ENCODE measurements at regions not wholly inside any gene's neighbourhood (a gene's known extent, or its start where the extent isn't known, plus 50 kb on each side); places are given as distances from the start of the nearest gene placed in this dataset.

DNA sequence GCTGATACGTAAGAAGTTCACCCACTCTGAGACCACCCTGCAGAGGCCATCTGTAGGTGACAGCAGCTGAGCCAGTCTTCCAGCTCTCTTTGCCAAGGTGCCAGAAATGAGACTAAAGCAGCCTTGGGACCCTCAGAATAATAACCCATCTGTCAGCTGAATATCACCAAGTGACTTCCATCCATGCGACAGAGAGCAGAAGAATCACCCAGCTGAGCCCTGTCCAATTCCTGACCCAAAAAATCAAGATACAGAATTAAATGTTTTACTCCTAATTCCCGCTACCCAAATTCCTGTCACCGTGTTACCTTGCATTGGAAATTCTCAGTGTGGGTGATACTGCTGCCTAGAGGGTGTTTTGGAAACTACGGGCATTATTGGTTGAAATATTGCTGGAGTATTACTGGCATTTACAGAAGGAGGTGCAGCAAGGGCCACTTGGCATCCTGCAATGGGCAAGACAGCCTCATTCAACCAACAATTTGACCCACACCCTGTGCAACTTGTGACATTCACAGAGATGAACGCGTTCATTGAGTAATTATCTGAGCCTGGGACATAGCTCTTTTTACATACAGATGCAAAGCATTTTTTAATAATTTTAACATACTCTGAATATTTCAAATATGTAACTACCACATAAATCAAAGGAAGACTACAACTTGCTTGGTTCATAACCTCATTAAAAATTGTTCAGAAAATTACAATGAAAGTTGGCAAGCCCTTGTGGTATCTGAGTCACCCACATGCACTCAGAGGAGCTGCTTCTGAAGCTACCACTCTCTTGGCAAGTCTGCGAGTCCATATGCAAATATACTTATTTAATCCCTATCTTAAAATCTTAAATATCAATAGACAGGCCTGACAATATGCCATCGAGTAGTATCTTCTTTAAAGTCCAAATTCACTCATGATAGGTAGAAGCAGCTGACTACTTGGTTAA lies 126.6 kb downstream of the C16orf95 start:
- no peak overlapping the region for H3K27ac Mint-ChIP-seq
- H3K36me3 Mint-ChIP-seq: no peaks in the 10 kb centered on the region
- no peak overlapping the region for H3K4me3 Mint-ChIP-seq
- H3K4me1 Mint-ChIP-seq: peaks cover 2% of the 10 kb centered on the region
- DNase-seq (ENCODE audit: low spot score in 2 of 2, unreplicated experiment in 2 of 2): no peak
- TF ChIP-seq, protein P1, sequence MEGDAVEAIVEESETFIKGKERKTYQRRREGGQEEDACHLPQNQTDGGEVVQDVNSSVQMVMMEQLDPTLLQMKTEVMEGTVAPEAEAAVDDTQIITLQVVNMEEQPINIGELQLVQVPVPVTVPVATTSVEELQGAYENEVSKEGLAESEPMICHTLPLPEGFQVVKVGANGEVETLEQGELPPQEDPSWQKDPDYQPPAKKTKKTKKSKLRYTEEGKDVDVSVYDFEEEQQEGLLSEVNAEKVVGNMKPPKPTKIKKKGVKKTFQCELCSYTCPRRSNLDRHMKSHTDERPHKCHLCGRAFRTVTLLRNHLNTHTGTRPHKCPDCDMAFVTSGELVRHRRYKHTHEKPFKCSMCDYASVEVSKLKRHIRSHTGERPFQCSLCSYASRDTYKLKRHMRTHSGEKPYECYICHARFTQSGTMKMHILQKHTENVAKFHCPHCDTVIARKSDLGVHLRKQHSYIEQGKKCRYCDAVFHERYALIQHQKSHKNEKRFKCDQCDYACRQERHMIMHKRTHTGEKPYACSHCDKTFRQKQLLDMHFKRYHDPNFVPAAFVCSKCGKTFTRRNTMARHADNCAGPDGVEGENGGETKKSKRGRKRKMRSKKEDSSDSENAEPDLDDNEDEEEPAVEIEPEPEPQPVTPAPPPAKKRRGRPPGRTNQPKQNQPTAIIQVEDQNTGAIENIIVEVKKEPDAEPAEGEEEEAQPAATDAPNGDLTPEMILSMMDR (IDR thresholded peaks at IDR 0.05; ENCODE audit: unreplicated experiment): no peak
- H3K9me3 Mint-ChIP-seq: peaks cover 16% of the 10 kb centered on the region
- H3K27me3 Mint-ChIP-seq (ENCODE audit: low read depth): no peaks in the 10 kb centered on the region

DNA sequence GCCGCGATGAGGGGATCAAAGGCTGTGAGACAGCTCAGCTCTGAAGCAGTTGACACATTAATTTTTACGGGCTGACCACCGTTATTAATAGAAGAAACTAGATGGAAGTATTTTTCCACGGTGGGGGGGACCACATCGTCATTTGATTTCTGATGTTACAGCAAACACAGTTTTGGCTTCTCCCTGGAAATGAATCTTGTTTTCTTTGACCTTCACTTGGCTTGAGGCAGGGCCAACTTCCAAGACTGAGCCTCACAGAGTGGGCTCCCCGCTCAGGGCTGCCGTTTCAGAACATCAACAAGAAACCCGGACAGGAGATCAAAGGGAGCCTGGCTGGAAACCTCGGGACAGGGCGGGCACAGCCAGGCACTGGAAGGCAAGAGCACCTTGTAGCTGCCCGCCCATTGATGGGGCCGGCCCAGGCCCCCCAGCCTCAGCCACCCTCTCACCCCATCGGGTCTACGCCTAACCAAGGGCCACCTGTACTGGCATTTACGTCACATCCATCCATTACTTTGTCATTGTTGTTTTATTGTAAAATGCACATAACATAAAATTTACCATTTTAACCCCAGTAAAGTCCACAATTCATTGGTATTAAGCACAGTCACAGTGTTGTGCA lies 124.6 kb downstream of the C16orf95 start:
- Mint-ChIP-seq H3K4me1 (peaks cover 2% of the 10 kb centered on the region), H3K36me3 (no peaks in the 10 kb centered on the region), H3K4me3 (no peak overlapping the region), H3K27me3 (ENCODE audit: low read depth) (no peaks in the 10 kb centered on the region), H3K27ac (no peak overlapping the region), H3K9me3 (peaks cover 8% of the 10 kb centered on the region)
- no peak for DNase-seq (ENCODE audit: low spot score in 2 of 2, unreplicated experiment in 2 of 2)
- TF ChIP-seq, protein P1 (IDR thresholded peaks at IDR 0.05; ENCODE audit: unreplicated experiment): no peak

DNA sequence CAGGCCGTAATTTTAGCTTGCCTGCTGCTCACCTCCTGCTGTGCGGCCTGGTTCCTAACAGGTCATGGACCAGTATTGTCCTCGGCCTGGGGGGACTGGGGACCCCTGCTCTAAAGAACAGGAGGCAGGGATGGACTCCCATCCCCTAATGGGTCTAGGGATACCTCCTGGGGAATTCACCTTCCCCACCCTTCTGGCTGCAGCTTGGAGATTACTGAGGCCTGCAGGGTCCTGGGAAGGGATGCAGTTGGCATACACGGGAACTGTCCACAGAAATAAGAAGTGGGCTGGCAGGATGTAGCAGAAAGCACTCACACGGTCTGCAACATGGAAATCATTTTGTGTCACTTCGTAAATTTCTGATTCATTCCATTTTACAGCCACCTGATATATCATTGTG lies 123.0 kb downstream of the C16orf95 start:
- no peak overlapping the region for H3K4me3 Mint-ChIP-seq
- H3K36me3 Mint-ChIP-seq: no peaks in the 10 kb centered on the region
- no peak overlapping the region for H3K27ac Mint-ChIP-seq
- no peaks in the 10 kb centered on the region for H3K27me3 Mint-ChIP-seq (ENCODE audit: low read depth)
- H3K4me1 Mint-ChIP-seq: peaks cover 5% of the 10 kb centered on the region
- no peak for DNase-seq (ENCODE audit: low spot score in 2 of 2, unreplicated experiment in 2 of 2)
- peaks cover 7% of the 10 kb centered on the region for H3K9me3 Mint-ChIP-seq
- TF ChIP-seq, protein P1 (IDR thresholded peaks at IDR 0.05; ENCODE audit: unreplicated experiment): no peak

DNA sequence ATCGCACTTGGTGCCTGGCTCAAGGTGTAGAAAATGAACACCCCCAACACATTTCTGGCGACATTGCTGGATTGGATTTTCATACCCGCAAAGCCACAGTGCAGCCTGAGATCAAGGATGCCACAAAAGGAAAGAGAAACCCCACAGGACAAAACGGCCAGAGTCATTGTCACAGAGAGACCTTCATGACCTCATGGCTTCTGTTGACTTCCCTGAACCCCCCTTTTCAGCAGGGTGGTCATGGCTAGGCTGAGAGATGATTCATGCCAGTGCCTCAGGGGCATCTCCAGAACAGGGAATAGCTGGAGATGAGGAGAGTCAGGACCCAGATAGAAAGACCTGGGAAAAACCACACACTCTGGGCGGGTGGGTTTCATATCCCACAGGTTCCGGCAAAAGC lies 122.0 kb downstream of the C16orf95 start:
- no peak overlapping the region for H3K4me3 Mint-ChIP-seq
- peaks cover 5% of the 10 kb centered on the region for H3K4me1 Mint-ChIP-seq
- no peaks in the 10 kb centered on the region for H3K27me3 Mint-ChIP-seq (ENCODE audit: low read depth)
- DNase-seq (ENCODE audit: low spot score in 2 of 2, unreplicated experiment in 2 of 2): no peak
- H3K27ac Mint-ChIP-seq: no peak overlapping the region
- no peaks in the 10 kb centered on the region for H3K36me3 Mint-ChIP-seq
- TF ChIP-seq, protein P1 (IDR thresholded peaks at IDR 0.05; ENCODE audit: unreplicated experiment): no peak
- H3K9me3 Mint-ChIP-seq: peaks cover 5% of the 10 kb centered on the region

DNA sequence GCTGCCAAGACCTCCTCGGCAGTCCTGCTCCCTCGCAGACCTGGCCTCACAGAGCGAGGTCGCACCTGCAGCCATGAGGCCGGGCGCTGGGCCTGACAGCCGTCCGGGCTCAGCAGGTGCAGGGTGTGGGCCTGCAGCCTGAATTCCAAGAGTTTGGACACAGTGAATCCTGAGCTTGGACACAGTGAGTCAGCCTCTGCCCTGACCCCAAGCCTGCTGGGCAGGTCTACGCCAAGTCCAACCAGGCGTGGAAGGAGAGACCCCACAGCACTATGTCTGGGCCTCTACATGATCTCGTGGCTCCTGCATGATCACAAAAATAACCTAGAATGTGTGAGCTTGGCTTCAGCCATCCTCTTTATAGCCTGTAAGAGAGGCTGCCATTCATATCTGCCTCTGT lies 121.0 kb downstream of the C16orf95 start:
- no peaks in the 10 kb centered on the region for H3K9me3 Mint-ChIP-seq
- H3K4me1 Mint-ChIP-seq: peaks cover 5% of the 10 kb centered on the region

More for the DNA sequence above, 121.0 kb downstream of the C16orf95 start:
- no peaks in the 10 kb centered on the region for H3K27me3 Mint-ChIP-seq (ENCODE audit: low read depth)
- H3K4me3 Mint-ChIP-seq: no peak overlapping the region
- H3K27ac Mint-ChIP-seq: no peak overlapping the region
- no peaks in the 10 kb centered on the region for H3K36me3 Mint-ChIP-seq
- TF ChIP-seq, protein P1 (IDR thresholded peaks at IDR 0.05; ENCODE audit: unreplicated experiment): no peak
- no peak for DNase-seq (ENCODE audit: low spot score in 2 of 2, unreplicated experiment in 2 of 2)
